GM23338 (cell line): ENCODE measurements at regions not wholly inside any gene's neighbourhood (a gene's known extent, or its start where the extent isn't known, plus 50 kb on each side); places are given as distances from the start of the nearest gene placed in this dataset.

Experiments used
- ATAC-seq: fragments of 200-7000 bp; cut with Tn5 transposase; 3 replicates; pipeline ENCODE4 v1.9.1; 2020
- DNase-seq: peaks from one replicate; pipeline ENCODE4 v3.0.0-alpha.2; 2015; ENCODE audit warnings: low spot score
- H2AFZ ChIP-seq: fragments of 200-600 bp; sonication (generic); 2 replicates; pipeline ENCODE4 v1.8.0; 2016; ENCODE audit warnings: antibody characterized with exemption, mild to moderate bottlenecking, moderate library complexity
- H3F3A ChIP-seq: fragments of 200-600 bp; sonication (generic); replicated peaks from 2 replicates; pipeline ENCODE4 v1.8.0; 2017; ENCODE audit warnings: antibody characterized with exemption, mixed run types, low read depth
- H3K27ac ChIP-seq: fragments of 200-600 bp; sonication (generic); 2 replicates; pipeline ENCODE4 v1.6.1; 2016; ENCODE audit warnings: low read depth
- H3K27me3 ChIP-seq: fragments of 200-600 bp; sonication (generic); 2 replicates; pipeline ENCODE4 v1.8.0; 2016; ENCODE audit warnings: mild to moderate bottlenecking, mixed run types, moderate library complexity; ENCODE audit not compliant: insufficient read depth
- H3K36me3 ChIP-seq: fragments of 200-600 bp; sonication (generic); 2 replicates; pipeline ENCODE4 v1.8.0; 2016; ENCODE audit warnings: mild to moderate bottlenecking; ENCODE audit not compliant: insufficient read depth
- H3K4me1 ChIP-seq: fragments of 200-600 bp; sonication (generic); 2 replicates; pipeline ENCODE4 v1.8.0; 2016; ENCODE audit warnings: mild to moderate bottlenecking, moderate library complexity; ENCODE audit not compliant: insufficient read depth
- H3K4me2 ChIP-seq: fragments of 200-600 bp; sonication (generic); 2 replicates; pipeline ENCODE4 v1.7.1; 2017; ENCODE audit warnings: mixed run types
- H3K4me3 ChIP-seq: fragments of 200-600 bp; sonication (generic); 2 replicates; pipeline ENCODE4 v1.6.1; 2016; ENCODE audit warnings: mixed run types
- H3K79me2 ChIP-seq: fragments of 200-600 bp; sonication (generic); replicated peaks from 2 replicates; pipeline ENCODE4 v1.8.0; 2017; ENCODE audit warnings: mild to moderate bottlenecking; ENCODE audit not compliant: insufficient read depth
- H3K9me2 ChIP-seq: fragments of 200-600 bp; sonication (generic); 2 replicates; pipeline ENCODE4 v1.8.0; 2017; ENCODE audit not compliant: insufficient read depth
- H4K20me1 ChIP-seq: fragments of 200-600 bp; sonication (generic); replicated peaks from 2 replicates; pipeline ENCODE4 v1.8.0; 2017; ENCODE audit warnings: mild to moderate bottlenecking; ENCODE audit not compliant: insufficient read depth
- H3K27ac Mint-ChIP-seq: 2 replicates; pipeline ENCODE4 v1.8.0; 2020; ENCODE audit warnings: inconsistent platforms, mild to moderate bottlenecking, moderate library complexity, mixed read lengths
- H3K27me3 Mint-ChIP-seq: 3 replicates; pipeline ENCODE4 v1.8.0; 2022; ENCODE audit warnings: low read depth, mild to moderate bottlenecking, moderate library complexity, mixed read lengths, inconsistent platforms; ENCODE audit not compliant: insufficient read depth, poor library complexity
- H3K36me3 Mint-ChIP-seq: 3 replicates; pipeline ENCODE4 v1.8.0; 2021; ENCODE audit warnings: low read depth, mild to moderate bottlenecking, inconsistent platforms, moderate library complexity, mixed read lengths
- H3K4me1 Mint-ChIP-seq: 3 replicates; pipeline ENCODE4 v1.8.0; 2020; ENCODE audit warnings: mild to moderate bottlenecking, inconsistent platforms, mixed read lengths
- H3K4me3 Mint-ChIP-seq: 3 replicates; pipeline ENCODE4 v1.8.0; 2021; ENCODE audit warnings: moderate library complexity, mild to moderate bottlenecking, inconsistent platforms, mixed read lengths
- H3K9me3 Mint-ChIP-seq: 3 replicates; pipeline ENCODE4 v1.8.0; 2020; ENCODE audit warnings: moderate library complexity, mild to moderate bottlenecking, inconsistent platforms, mixed read lengths
- CREB1 ChIP-seq: fragments of 250-450 bp; sonication (Bioruptor Pico); IDR thresholded peaks from 2 replicates; pipeline ENCODE4 v1.5.0; 2020; ENCODE audit warnings: low read depth, mild to moderate bottlenecking, moderate library complexity
- EZH2 ChIP-seq: fragments of 200-600 bp; sonication (generic); IDR thresholded peaks from one replicate; pipeline ENCODE4 v1.8.0; 2017; ENCODE audit warnings: antibody characterized with exemption, mild to moderate bottlenecking, low read depth; ENCODE audit not compliant: unreplicated experiment
- EZH2phosphoT487 ChIP-seq: fragments of 200-600 bp; sonication (generic); IDR thresholded peaks from one replicate; pipeline ENCODE4 v1.8.1; 2018; ENCODE audit warnings: antibody characterized with exemption; ENCODE audit not compliant: unreplicated experiment
- JUNB ChIP-seq: IDR thresholded peaks from one replicate; pipeline ENCODE4 v1.6.1; 2016; ENCODE audit warnings: antibody characterized with exemption; ENCODE audit not compliant: unreplicated experiment
- POLR2AphosphoS5 ChIP-seq: IDR thresholded peaks from 2 replicates; pipeline ENCODE4 v1.6.1; 2016; ENCODE audit warnings: antibody characterized with exemption, low read depth
- ZNF331 ChIP-seq: fragments of 250-450 bp; sonication (Bioruptor Pico); IDR thresholded peaks from 2 replicates; pipeline ENCODE4 v1.5.0; 2020; ENCODE audit warnings: low read depth, mild to moderate bottlenecking, moderate library complexity
- TF ChIP-seq, protein P1 (sequence below): IDR thresholded peaks from 2 replicates; pipeline ENCODE4 v1.6.1; 2016; ENCODE audit warnings: antibody characterized with exemption
- TF ChIP-seq, protein P2 (sequence below), 2 experiments: fragments of 200-600 bp in 1 of 2; sonication (generic) in 1 of 2; conservative IDR thresholded peaks; 2 replicates each; pipeline versions ENCODE4 v1.5.1 to v1.6.1; 2016 to 2017; ENCODE audit warnings: antibody characterized with exemption in 2 of 2, low read depth in 2 of 2, mild to moderate bottlenecking in 2 of 2, moderate library complexity in 1 of 2
- TF ChIP-seq, protein P3 (sequence below): IDR thresholded peaks from one replicate; pipeline ENCODE4 v1.6.1; 2018; ENCODE audit warnings: antibody characterized with exemption; ENCODE audit not compliant: unreplicated experiment

DNA sequence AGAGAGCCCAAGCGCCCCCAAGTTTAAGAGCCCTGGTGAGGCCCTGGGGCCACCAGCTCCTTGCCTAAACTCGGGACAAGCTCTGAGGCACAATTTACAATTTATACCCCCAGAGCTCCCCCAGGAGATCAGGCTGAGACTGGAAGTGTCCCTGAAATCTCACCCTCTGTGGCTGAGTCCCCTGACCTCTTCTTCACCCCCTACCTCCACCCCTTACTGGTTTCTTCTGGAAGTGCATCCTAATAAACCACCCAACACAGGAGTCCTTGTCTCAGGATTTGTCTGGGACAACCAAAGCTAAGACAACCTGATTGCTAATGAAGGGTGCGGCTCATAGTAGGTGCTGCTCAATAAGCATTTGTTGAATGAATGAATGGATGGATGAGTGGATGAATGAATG is 206.4 kb downstream of the BCL11B start:
- Histone ChIP-seq H3K4me3 (no peak overlapping the region), H3K4me2 (no peak overlapping the region), H3K36me3 (no peaks in the 10 kb centered on the region), H3K9me2 (no peaks in the 10 kb centered on the region), H3F3A (no peaks in the 10 kb centered on the region), H3K79me2 (no peaks in the 10 kb centered on the region), H3K27me3 (no peaks in the 10 kb centered on the region), H4K20me1 (no peaks in the 10 kb centered on the region), H3K27ac (no peak overlapping the region), H2AFZ (no peak overlapping the region), H3K4me1 (no peaks in the 10 kb centered on the region)
- peaks cover 12% of the 10 kb centered on the region for H3K9me3 Mint-ChIP-seq
- no peak overlapping the region for H3K4me3 Mint-ChIP-seq
- no peak for TF ChIP-seq CREB1 (CRISPR knock-in tag)
- TF ChIP-seq, protein P1, sequence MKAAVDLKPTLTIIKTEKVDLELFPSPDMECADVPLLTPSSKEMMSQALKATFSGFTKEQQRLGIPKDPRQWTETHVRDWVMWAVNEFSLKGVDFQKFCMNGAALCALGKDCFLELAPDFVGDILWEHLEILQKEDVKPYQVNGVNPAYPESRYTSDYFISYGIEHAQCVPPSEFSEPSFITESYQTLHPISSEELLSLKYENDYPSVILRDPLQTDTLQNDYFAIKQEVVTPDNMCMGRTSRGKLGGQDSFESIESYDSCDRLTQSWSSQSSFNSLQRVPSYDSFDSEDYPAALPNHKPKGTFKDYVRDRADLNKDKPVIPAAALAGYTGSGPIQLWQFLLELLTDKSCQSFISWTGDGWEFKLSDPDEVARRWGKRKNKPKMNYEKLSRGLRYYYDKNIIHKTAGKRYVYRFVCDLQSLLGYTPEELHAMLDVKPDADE: no peak
- TF ChIP-seq, protein P2, sequence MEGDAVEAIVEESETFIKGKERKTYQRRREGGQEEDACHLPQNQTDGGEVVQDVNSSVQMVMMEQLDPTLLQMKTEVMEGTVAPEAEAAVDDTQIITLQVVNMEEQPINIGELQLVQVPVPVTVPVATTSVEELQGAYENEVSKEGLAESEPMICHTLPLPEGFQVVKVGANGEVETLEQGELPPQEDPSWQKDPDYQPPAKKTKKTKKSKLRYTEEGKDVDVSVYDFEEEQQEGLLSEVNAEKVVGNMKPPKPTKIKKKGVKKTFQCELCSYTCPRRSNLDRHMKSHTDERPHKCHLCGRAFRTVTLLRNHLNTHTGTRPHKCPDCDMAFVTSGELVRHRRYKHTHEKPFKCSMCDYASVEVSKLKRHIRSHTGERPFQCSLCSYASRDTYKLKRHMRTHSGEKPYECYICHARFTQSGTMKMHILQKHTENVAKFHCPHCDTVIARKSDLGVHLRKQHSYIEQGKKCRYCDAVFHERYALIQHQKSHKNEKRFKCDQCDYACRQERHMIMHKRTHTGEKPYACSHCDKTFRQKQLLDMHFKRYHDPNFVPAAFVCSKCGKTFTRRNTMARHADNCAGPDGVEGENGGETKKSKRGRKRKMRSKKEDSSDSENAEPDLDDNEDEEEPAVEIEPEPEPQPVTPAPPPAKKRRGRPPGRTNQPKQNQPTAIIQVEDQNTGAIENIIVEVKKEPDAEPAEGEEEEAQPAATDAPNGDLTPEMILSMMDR (conservative IDR thresholded peaks at IDR 0.05; ENCODE audit: low read depth in 2 of 2): peak in 1 of 2 experiments; percentile 1; a peak in 1 of 4 replicates
- peaks cover 6% of the 10 kb centered on the region for H3K27me3 Mint-ChIP-seq
- no peaks in the 10 kb centered on the region; the same call in 2 of the 3 replicates for H3K4me1 Mint-ChIP-seq
- peak; percentile 82 for ATAC-seq
- DNase-seq: peak; percentile 38
- no peaks in the 10 kb centered on the region for H3K36me3 Mint-ChIP-seq
- no peak overlapping the region for H3K27ac Mint-ChIP-seq

DNA sequence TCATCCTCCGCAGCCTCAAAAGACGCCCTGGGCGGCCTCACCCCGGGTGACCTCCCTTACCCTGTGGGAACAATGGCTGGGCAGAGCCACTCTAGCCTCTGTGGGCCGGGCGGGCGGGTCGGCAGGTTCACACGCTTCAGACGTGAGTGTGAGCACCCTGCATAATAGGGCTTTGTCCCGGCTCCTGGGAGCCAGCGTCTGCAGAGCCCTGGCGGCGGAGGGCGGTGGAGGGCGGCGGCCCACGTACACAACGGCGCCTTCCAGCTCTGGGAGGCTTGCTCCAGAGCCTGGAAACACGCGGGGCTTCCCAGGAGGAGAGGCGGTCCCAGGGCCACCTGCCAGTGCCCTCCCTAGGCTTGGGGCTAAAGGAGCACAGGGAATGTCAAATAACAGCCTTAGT is 205.6 kb downstream of the BCL11B start:
- H3K4me1 ChIP-seq: no peaks in the 10 kb centered on the region
- no peak overlapping the region for H3K27ac ChIP-seq
- H3K4me1 Mint-ChIP-seq: no peaks in the 10 kb centered on the region; the same call in 2 of the 3 replicates
- no peak for ATAC-seq
- H3K27ac Mint-ChIP-seq: no peak overlapping the region
- H3K4me3 Mint-ChIP-seq: no peak overlapping the region
- TF ChIP-seq, protein P3, sequence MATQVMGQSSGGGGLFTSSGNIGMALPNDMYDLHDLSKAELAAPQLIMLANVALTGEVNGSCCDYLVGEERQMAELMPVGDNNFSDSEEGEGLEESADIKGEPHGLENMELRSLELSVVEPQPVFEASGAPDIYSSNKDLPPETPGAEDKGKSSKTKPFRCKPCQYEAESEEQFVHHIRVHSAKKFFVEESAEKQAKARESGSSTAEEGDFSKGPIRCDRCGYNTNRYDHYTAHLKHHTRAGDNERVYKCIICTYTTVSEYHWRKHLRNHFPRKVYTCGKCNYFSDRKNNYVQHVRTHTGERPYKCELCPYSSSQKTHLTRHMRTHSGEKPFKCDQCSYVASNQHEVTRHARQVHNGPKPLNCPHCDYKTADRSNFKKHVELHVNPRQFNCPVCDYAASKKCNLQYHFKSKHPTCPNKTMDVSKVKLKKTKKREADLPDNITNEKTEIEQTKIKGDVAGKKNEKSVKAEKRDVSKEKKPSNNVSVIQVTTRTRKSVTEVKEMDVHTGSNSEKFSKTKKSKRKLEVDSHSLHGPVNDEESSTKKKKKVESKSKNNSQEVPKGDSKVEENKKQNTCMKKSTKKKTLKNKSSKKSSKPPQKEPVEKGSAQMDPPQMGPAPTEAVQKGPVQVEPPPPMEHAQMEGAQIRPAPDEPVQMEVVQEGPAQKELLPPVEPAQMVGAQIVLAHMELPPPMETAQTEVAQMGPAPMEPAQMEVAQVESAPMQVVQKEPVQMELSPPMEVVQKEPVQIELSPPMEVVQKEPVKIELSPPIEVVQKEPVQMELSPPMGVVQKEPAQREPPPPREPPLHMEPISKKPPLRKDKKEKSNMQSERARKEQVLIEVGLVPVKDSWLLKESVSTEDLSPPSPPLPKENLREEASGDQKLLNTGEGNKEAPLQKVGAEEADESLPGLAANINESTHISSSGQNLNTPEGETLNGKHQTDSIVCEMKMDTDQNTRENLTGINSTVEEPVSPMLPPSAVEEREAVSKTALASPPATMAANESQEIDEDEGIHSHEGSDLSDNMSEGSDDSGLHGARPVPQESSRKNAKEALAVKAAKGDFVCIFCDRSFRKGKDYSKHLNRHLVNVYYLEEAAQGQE: no peak
- TF ChIP-seq POLR2AphosphoS5 (no peak), ZNF331 (no peak), EZH2 (no peak), EZH2phosphoT487 (no peak), JUNB (no peak), CREB1 (CRISPR knock-in tag) (no peak)
- TF ChIP-seq, protein P1: no peak
- TF ChIP-seq, protein P2 (conservative IDR thresholded peaks at IDR 0.05; ENCODE audit: low read depth in 2 of 2): no peak
- no peak overlapping the region for H3K4me2 ChIP-seq
- H3K4me3 ChIP-seq: no peak overlapping the region
- H3K27me3 ChIP-seq: no peaks in the 10 kb centered on the region
- H3F3A ChIP-seq: no peaks in the 10 kb centered on the region
- H3K9me3 Mint-ChIP-seq: peaks cover 19% of the 10 kb centered on the region
- no peaks in the 10 kb centered on the region for H4K20me1 ChIP-seq
- no peaks in the 10 kb centered on the region for H3K9me2 ChIP-seq
- no peak overlapping the region for H2AFZ ChIP-seq
- H3K36me3 Mint-ChIP-seq: no peaks in the 10 kb centered on the region; the same call in 2 of the 3 replicates
- peaks cover 6% of the 10 kb centered on the region for H3K27me3 Mint-ChIP-seq
- DNase-seq: no peak
- H3K36me3 ChIP-seq: no peaks in the 10 kb centered on the region
- no peaks in the 10 kb centered on the region for H3K79me2 ChIP-seq
